CD4-positive, alpha-beta T cell treated with Interleukin-2 at 100 ng/mL for 4 hours (primary cell): ENCODE measurements at regions not wholly inside any gene's neighbourhood (a gene's known extent, or its start where the extent isn't known, plus 50 kb on each side); places are given as distances from the start of the nearest gene placed in this dataset.

Experiments used
- DNase-seq: peaks from one replicate; pipeline ENCODE4 v3.0.0-alpha.2; 2020; ENCODE audit warnings: low spot score

- DNase-seq, result no peak
These were observed 104.6 kb downstream of the LACC1 start for GRCh38 chr13:43984292-43984691.

- no peak for DNase-seq
These were observed 105.8 kb downstream of the LACC1 start for GRCh38 chr13:43985422-43986072.

GRCh38 chr13:43986421-43986981 lies 106.8 kb downstream of the LACC1 start:
- DNase-seq, result no peak

DNA sequence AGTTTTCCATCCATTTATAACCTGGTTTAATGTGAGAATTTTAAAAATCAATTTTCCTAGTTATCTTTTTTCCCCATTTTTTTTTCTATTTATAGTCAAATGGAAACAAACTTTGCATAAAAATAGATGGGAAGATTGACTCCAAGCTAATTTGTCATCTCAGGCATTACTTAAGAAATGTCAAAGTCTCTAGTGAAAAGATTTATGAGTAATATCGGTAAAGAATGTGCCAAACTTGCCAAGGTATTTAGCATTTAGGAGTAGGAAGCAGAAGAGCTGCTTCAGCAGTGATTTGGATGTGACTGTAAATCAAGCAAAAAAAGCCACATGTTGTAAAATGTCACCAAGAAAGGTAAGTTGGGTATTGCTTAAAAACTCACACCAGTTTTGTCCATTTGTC lies 108.6 kb downstream of the LACC1 start:
- no peak for DNase-seq

DNA sequence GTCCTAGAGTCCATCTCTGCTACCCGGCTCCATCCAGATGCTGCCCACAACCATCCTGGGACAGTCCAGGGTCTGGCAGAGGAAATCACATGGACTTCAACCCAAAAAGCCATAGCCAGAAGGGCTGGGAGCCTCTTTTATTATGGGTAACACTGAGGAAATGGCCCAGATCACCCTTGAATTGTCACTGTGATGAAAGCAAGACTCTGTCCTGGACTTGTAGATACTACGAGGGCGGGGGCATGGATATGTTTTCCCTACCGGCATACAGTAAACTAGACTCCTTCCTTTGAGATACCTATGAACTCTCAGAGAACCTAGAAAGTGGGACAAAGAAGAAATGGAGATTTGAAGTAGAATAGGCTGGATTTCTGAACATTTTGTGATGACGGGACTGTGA lies 110.3 kb downstream of the LACC1 start:
- no peak for DNase-seq

DNA sequence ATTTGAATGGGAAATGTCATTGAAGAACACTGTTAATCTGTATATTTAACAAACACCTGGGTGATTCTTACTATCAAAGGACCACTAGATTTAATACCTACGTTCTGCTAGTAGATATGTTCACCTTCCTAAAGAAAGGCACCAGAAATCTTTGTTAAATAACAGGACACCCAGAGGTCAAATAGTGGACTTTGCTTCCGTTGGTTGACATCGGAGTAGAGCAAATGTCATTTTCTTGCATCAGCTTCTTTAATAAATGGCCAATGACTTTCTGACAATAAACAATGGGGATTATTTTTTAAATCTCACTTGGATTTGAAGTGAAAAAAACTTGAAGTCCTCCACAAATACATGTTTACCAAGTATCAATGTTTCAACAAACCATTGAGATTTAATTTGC lies 111.1 kb downstream of the LACC1 start:
- no peak for DNase-seq

- DNase-seq, result no peak
These were observed 112.1 kb downstream of the LACC1 start for GRCh38 chr13:43991773-43992201.

DNA sequence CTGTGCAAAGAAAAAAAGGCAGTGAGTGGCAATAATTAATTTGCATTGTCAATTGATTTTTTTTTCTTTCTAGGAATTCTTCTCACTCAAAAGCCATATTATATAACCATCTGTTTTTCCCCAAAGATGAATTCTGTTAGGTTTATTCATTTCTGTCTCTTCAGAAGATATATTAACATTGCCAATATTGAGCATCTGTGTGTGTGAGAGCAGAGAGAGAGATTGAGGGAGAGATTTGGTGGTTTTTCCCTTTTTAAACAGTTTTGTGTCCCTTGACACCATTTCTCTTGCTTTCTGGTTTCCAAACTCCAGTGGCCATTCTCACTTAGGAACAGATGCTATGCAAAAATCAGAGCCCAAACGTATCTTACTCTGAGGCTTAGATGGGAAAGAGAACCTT lies 112.5 kb downstream of the LACC1 start:
- DNase-seq, result no peak

- no peak for DNase-seq
These were observed 115.5 kb downstream of the LACC1 start for GRCh38 chr13:43994999-43995859.

- no peak for DNase-seq
These were observed 116.5 kb downstream of the LACC1 start for GRCh38 chr13:43996221-43996620.

DNA sequence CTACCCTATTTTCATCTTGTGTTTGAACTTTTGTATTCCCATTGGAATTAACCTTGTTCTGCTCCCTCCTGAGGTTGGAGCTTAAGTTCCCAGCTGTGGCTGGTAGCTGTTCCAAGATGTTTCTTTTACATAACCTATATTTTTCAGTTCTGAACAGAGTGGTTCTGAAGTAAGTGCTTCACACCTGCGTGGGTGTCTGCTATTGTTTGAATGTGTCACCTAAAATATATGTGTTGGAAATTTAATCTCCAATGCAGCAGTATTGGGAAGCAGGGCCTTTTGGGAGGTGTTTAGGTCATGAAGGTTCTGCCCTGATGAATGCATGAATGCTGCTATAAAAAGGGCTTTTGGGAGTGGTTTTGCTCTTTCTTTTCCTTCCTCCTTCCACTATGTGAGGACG lies 123.8 kb downstream of the LACC1 start:
- no peak for DNase-seq

- DNase-seq, result no peak
These were observed 125.2 kb downstream of the LACC1 start for GRCh38 chr13:44004878-44005277.

GRCh38 chr13:44007451-44007850 lies 127.7 kb downstream of the LACC1 start:
- DNase-seq, result no peak

GRCh38 chr13:44011036-44011435 lies 131.3 kb downstream of the LACC1 start:
- no peak for DNase-seq

GRCh38 chr13:44012910-44013757 lies 133.4 kb downstream of the LACC1 start:
- DNase-seq, result no peak

DNA sequence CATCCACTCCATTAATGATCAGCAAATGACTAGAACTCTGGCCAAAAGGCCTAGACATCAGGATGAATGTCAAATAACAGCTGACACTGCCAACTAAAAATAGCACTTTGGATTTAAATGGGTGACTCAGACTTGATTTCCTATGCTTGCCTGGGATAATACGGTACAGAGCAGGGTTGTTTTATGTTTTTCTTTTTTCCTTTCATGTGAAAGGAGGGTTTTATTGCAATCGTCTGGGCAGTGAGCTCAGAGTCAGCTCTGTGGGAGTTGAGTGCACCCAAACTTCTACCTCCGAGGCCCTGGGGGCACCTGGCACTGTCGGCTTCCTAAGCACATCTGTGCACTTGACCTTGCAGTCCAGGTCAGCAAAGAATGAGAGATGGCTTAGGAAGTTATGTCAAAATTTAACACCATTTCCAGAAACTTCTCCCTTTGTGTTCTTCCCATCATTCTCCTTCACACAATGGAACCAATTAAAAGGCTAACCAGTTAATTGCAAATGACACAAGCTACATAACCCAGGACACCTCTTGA lies 134.1 kb downstream of the LACC1 start:
- DNase-seq, result no peak

GRCh38 chr13:44014501-44014900 lies 134.8 kb downstream of the LACC1 start:
- no peak for DNase-seq

DNA sequence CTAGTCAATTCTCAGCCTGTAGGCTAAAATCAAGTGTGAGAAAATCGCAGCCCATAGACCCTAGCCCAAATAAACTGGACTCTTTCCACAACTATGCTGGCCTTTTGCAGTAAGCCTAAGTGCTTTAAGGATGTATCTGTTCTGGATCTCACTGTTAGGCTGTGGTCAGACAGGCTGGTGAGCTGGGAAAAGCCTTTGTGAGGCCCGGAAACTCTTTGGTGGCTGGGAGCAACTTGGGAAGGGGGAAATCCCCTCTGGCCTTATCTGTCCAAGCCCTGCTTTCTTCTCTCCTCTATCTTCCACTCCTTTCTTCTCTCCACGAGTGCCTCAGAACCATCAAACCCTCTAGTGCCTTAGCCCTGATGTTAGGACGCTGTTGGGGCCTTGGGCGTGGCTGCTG lies 135.4 kb downstream of the LACC1 start:
- no peak for DNase-seq

GRCh38 chr13:44015811-44016210 lies 136.1 kb downstream of the LACC1 start:
- DNase-seq, result no peak

- no peak for DNase-seq
These were observed 138.1 kb downstream of the LACC1 start for GRCh38 chr13:44017756-44018309.

GRCh38 chr13:44019651-44020050 lies 139.9 kb downstream of the LACC1 start:
- no peak for DNase-seq

- DNase-seq, result no peak
These were observed 141.7 kb downstream of the LACC1 start for GRCh38 chr13:44021422-44021821.
